H1 (cell line): ENCODE measurements at regions not wholly inside any gene's neighbourhood (a gene's known extent, or its start where the extent isn't known, plus 50 kb on each side); places are given as distances from the start of the nearest gene placed in this dataset.

Source experiments
- CTCF ChIP-seq, 3 experiments: IDR thresholded peaks; 1 replicate in 2 of 3; 2 replicates in 1 of 3; pipeline versions ENCODE4 v1.5.1 to v1.6.1; 2011; ENCODE audit warnings: low read length in 3 of 3, mild to moderate bottlenecking in 3 of 3, inconsistent platforms in 2 of 3, low read depth in 1 of 3, moderate library complexity in 1 of 3; ENCODE audit not compliant: insufficient read depth in 1 of 3; ENCODE audit errors: control extremely low read depth in 1 of 3
- E2F6 ChIP-seq: IDR thresholded peaks from 2 replicates; pipeline ENCODE4 v1.6.1; 2012; ENCODE audit warnings: inconsistent platforms
- JUND ChIP-seq: IDR thresholded peaks from 2 replicates; pipeline ENCODE4 v1.6.1; 2011; ENCODE audit warnings: mild to moderate bottlenecking, improper control_type of control experiment, low read length
- POLR2AphosphoS5 ChIP-seq: IDR thresholded peaks from 2 replicates; pipeline ENCODE4 v1.6.1; 2011; ENCODE audit warnings: low read depth, low read length
- POU5F1 ChIP-seq: IDR thresholded peaks from 2 replicates; pipeline ENCODE4 v1.6.1; 2011; ENCODE audit warnings: low read depth, mild to moderate bottlenecking, low read length, moderate library complexity
- SUZ12 ChIP-seq: fragments of 200-600 bp; sonication (generic); IDR thresholded peaks from 2 replicates; pipeline ENCODE4 v1.6.1; 2012; ENCODE audit warnings: mild to moderate bottlenecking, inconsistent platforms, low read length, moderate library complexity, mixed read lengths
- TCF12 ChIP-seq: IDR thresholded peaks from 2 replicates; pipeline ENCODE4 v1.6.1; 2011; ENCODE audit warnings: low read depth, mild to moderate bottlenecking, low read length
- USF2 ChIP-seq: IDR thresholded peaks from 2 replicates; pipeline ENCODE4 v1.6.1; 2011; ENCODE audit warnings: low read length, improper control_type of control experiment
- ZNF274 ChIP-seq: IDR thresholded peaks from 2 replicates; pipeline ENCODE4 v1.7.0; 2012; ENCODE audit warnings: low read length, borderline replicate concordance; ENCODE audit errors: extremely low read depth

- TF ChIP-seq POLR2AphosphoS5 (no peak), SUZ12 (no peak), CTCF (IDR thresholded peaks at IDR 0.05; ENCODE audit: control extremely low read depth in 1 of 3, insufficient read depth in 1 of 3, low read depth in 1 of 3, low read length in 3 of 3) (no peak), JUND (no peak), E2F6 (no peak), USF2 (no peak), POU5F1 (no peak), ZNF274 (no peak), TCF12 (no peak)
Observed at GRCh38 chr17:72400488-72400827, 279.6 kb downstream of the SOX9 start.
